DOHH2 (cell line): ENCODE measurements at regions not wholly inside any gene's neighbourhood (a gene's known extent, or its start where the extent isn't known, plus 50 kb on each side); places are given as distances from the start of the nearest gene placed in this dataset.

ENCODE experiments used
- CTCF ChIP-seq: fragments of 200-600 bp; sonication (generic); IDR thresholded peaks from one replicate; pipeline ENCODE4 v1.5.1; 2014; ENCODE audit warnings: antibody characterized with exemption, mild to moderate bottlenecking, low read depth, low read length; ENCODE audit not compliant: poor library complexity, severe bottlenecking
- EZH2phosphoT487 ChIP-seq: fragments of 200-600 bp; sonication (generic); IDR thresholded peaks from 2 replicates; pipeline ENCODE4 v1.6.1; 2017; ENCODE audit warnings: borderline replicate concordance, mild to moderate bottlenecking, antibody characterized with exemption, low read length, moderate library complexity, mixed read lengths

- TF ChIP-seq CTCF (no peak), EZH2phosphoT487 (no peak)
Observed at GRCh38 chr12:47530050-47530449, 175.8 kb downstream of the RPAP3 start.
